SH-SY5Y (cell line): ENCODE measurements at regions not wholly inside any gene's neighbourhood (a gene's known extent, or its start where the extent isn't known, plus 50 kb on each side); places are given as distances from the start of the nearest gene placed in this dataset.

ENCODE experiments used
- GATA2 ChIP-seq: IDR thresholded peaks from 2 replicates; pipeline ENCODE4 v1.6.1; 2011; ENCODE audit warnings: mild to moderate bottlenecking, low read depth, low read length
- GATA3 ChIP-seq: IDR thresholded peaks from 2 replicates; pipeline ENCODE4 v1.6.1; 2011; ENCODE audit warnings: low read depth, mild to moderate bottlenecking, low read length, moderate library complexity

DNA sequence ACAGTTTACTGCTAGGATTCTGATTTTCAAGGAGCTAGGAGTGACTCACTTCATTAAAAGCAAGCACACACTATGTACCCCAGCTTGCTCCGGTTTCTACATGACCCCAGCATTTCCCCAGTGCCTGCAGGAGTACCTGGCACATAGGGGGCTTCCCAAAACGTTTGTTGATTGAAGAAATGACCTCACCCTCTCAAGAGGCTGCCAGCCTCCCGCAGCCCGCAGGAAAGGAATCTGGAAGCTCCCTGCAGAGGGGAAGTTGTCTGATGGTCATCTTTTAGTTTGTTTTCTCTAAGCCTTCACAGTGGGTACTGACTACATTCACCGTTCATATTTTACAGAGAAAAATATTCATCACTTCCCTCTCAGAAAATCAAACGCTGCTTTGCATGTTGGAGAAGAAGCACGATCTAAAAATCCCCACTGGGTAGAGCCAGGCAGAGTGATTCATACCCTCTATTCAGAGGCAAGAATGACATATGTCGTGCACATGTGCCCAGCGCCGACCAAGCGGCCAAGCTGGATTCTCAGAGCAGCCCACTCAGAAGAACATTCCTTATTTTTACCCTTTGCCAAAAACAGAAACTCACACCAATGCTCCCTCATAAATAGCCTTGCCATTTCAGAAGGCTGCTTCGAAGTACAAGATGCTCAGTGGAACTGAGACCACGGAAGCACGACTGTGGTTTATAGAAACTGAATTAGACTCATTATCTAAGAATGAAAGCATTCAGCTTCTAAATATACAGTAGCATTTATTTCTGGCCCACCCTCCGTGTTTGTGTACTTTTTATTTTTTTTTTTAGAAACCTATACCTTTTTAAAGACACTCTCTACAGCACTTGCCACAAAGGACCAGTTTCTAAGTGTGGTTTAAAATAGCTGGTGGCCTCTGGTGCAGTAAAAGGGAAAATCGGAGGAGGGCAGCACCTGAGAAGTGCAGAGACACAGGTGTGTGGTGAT lies 143.2 kb downstream of the MIS18A start:
- TF ChIP-seq GATA2: no peak
- TF ChIP-seq GATA3: no peak
